HG03354 (cell line): ENCODE measurements at regions not wholly inside any gene's neighbourhood (a gene's known extent, or its start where the extent isn't known, plus 50 kb on each side); places are given as distances from the start of the nearest gene placed in this dataset.
"Not testable (repeated sequence)": the region's sequence is repeated elsewhere in the genome, so short reads cannot be mapped to it uniquely, and the experiment has no call there.

Source experiments
- ATAC-seq: cut with Tn5 transposase; IDR thresholded peaks from one replicate; pipeline ENCODE4 v1.9.1; 2021; ENCODE audit warnings: mild to moderate bottlenecking; ENCODE audit not compliant: unreplicated experiment, poor library complexity, severe bottlenecking

GRCh38 chr1:234823191-234824176 lies 213.5 kb upstream of the IRF2BP2 start:
- no peak for ATAC-seq

- ATAC-seq: no peak
Observed at GRCh38 chr1:234821840-234822239, 211.9 kb upstream of the IRF2BP2 start.

GRCh38 chr1:234820597-234820996 lies 210.6 kb upstream of the IRF2BP2 start:
- ATAC-seq: no peak

GRCh38 chr1:234819845-234820244 lies 209.9 kb upstream of the IRF2BP2 start:
- ATAC-seq: not testable (repeated sequence)

GRCh38 chr1:234818040-234818387 lies 208.0 kb upstream of the IRF2BP2 start:
- not testable (repeated sequence) for ATAC-seq

- not testable (repeated sequence) for ATAC-seq
Observed at GRCh38 chr1:234817313-234818039, 207.5 kb upstream of the IRF2BP2 start.

GRCh38 chr1:234816864-234817263 lies 206.9 kb upstream of the IRF2BP2 start:
- ATAC-seq: not testable (repeated sequence)

GRCh38 chr1:234816186-234816851 lies 206.3 kb upstream of the IRF2BP2 start:
- not testable (repeated sequence) for ATAC-seq

- ATAC-seq: not testable (repeated sequence)
Observed at GRCh38 chr1:234815295-234815815, 205.4 kb upstream of the IRF2BP2 start.

GRCh38 chr1:234814235-234814634 lies 204.3 kb upstream of the IRF2BP2 start:
- ATAC-seq: not testable (repeated sequence)

GRCh38 chr1:234811824-234812223 lies 201.8 kb upstream of the IRF2BP2 start:
- not testable (repeated sequence) for ATAC-seq

- ATAC-seq: not testable (repeated sequence)
Observed at GRCh38 chr1:234810726-234811125, 200.7 kb upstream of the IRF2BP2 start.

GRCh38 chr1:234809854-234810245 lies 199.9 kb upstream of the IRF2BP2 start:
- not testable (repeated sequence) for ATAC-seq

- peak; percentile 69 for ATAC-seq
Observed at GRCh38 chr1:234808943-234809853, 199.2 kb upstream of the IRF2BP2 start.

GRCh38 chr1:234808459-234808858 lies 198.5 kb upstream of the IRF2BP2 start:
- ATAC-seq: not testable (repeated sequence)

GRCh38 chr1:234807705-234808104 lies 197.7 kb upstream of the IRF2BP2 start:
- not testable (repeated sequence) for ATAC-seq

GRCh38 chr1:234802586-234802985 lies 192.6 kb upstream of the IRF2BP2 start:
- ATAC-seq: not testable (repeated sequence)

- not testable (repeated sequence) for ATAC-seq
Observed at GRCh38 chr1:234801636-234802035, 191.7 kb upstream of the IRF2BP2 start.

GRCh38 chr1:234801147-234801546 lies 191.2 kb upstream of the IRF2BP2 start:
- ATAC-seq: not testable (repeated sequence)
